OCI-LY7 (cell line): ENCODE measurements at regions not wholly inside any gene's neighbourhood (a gene's known extent, or its start where the extent isn't known, plus 50 kb on each side); places are given as distances from the start of the nearest gene placed in this dataset.

Source experiments
- EZH2phosphoT487 ChIP-seq: fragments of 200-600 bp; sonication (generic); IDR thresholded peaks from 2 replicates; pipeline ENCODE4 v1.6.1; 2018; ENCODE audit warnings: low read depth, borderline replicate concordance, mild to moderate bottlenecking, mixed run types, antibody characterized with exemption, low read length, moderate library complexity, mixed read lengths
- TF ChIP-seq, protein P1 (sequence below): fragments of 200-600 bp; sonication (generic); conservative IDR thresholded peaks from 2 replicates; pipeline ENCODE4 v1.5.1; 2014; ENCODE audit warnings: mild to moderate bottlenecking, antibody characterized with exemption, low read length, moderate library complexity, mixed read lengths

DNA sequence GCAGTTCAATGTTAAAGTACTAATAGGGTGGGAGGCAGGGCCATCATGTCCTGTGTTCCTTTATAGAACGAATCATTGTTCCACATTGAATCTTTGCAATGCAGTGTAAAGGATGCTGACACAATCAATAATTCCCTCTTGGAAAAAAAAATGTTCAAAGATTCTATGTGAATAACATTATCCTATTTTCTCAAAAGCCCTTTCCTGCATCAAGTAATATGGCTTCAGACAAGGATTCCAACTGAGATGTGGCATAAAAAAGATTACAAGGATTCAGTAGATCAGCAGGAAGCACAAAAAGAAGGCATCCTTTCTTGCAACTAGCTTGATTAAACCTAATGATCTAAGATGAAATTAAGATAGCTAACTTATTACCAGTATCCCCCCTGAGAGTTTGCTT, 454.0 kb upstream of the CADM2 start:
- TF ChIP-seq, protein P1, sequence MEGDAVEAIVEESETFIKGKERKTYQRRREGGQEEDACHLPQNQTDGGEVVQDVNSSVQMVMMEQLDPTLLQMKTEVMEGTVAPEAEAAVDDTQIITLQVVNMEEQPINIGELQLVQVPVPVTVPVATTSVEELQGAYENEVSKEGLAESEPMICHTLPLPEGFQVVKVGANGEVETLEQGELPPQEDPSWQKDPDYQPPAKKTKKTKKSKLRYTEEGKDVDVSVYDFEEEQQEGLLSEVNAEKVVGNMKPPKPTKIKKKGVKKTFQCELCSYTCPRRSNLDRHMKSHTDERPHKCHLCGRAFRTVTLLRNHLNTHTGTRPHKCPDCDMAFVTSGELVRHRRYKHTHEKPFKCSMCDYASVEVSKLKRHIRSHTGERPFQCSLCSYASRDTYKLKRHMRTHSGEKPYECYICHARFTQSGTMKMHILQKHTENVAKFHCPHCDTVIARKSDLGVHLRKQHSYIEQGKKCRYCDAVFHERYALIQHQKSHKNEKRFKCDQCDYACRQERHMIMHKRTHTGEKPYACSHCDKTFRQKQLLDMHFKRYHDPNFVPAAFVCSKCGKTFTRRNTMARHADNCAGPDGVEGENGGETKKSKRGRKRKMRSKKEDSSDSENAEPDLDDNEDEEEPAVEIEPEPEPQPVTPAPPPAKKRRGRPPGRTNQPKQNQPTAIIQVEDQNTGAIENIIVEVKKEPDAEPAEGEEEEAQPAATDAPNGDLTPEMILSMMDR: no peak
- no peak for TF ChIP-seq EZH2phosphoT487
